Stimulated activated CD8-positive, alpha-beta memory T cell treated with anti-CD3 and anti-CD28 coated beads, Interleukin-15, amount 100 ng/mL, for 48 hours (primary cell): ENCODE measurements at regions not wholly inside any gene's neighbourhood (a gene's known extent, or its start where the extent isn't known, plus 50 kb on each side); places are given as distances from the start of the nearest gene placed in this dataset.

ENCODE experiments used
- DNase-seq, 2 donors: peaks; one replicate each; pipeline ENCODE4 v3.0.0-alpha.2; 2020; ENCODE audit warnings: low read depth in 2 of 2

DNA sequence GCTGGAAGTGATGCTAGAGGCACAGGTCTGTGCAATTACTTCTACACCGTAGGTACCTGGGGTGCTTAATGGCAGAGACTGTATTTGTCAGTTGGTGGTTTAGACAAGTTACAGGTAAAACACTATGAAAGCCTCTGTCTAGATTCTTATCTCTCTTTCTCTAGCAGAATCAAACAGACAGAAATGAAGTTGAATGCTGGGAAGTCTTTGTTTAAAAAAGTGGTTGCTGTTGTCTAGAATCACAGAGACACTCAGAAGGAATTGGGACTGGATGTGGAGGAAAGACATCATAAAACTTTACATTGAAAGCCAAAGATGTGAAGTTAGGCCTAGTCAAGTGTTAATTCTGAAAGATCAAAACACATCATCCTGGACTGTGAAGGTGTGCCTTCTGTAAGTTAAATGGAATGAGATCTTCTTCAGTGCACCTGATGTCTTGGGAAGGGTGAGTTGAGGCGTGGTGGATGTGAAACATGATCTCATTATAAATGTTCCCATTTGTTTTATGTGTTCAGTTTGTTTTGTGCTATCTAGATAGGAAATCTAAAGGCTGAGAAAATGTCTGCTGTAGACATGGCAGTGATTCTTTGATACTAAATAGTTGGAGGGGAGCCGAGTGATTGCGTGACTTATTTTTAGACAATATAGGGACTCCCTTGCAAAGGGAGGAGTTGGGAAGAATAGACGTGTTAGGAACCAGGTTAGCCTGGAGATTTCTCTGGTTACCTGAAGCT lies 290.2 kb downstream of the SOX4 start:
- no peak for DNase-seq

DNA sequence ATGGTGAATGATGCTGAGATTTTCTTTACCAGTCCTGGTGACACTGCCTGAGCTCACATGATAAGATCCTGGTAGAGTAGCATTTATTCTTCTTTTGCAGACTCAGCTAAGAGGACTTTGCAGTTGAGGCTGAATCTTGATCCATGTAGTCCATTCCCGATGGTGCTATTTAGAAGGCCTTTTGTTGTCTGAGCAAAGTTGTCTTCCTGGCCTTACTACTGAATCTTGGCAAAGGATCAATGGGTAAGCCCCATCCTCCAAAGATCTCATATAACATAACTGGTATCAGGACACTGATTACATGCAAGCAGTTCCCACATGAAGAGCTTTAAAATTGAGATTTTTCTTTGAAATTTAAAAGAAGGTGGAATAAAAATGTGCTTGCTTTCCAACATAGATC lies 291.6 kb downstream of the SOX4 start:
- no peak for DNase-seq

DNA sequence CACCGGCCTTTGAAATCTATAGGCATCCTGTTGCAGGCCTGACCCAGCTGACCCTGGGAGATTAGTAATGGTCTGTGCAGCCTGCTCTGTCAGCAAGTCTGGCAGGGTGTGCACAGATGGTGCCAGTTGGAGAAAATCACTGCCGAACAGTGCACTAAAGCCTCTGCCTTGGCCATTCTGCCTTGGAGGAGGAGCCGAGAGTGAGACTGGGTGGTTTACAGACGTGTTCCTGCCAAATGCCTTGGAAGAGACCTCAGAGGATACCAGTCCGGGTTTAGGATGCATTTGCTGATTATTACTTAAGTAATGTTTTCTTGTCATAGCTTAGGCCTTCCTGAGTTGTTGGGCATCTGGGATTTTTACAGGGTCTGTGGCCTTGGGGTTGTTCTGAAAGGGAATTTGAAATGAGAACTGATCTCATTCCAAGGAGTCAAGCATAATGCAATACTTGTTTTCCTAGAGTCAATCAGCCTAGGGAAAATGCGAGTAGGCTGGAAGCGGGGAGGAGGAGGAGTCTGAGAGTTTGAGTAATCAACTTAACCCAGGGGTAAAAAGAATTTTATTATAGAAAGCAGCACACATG lies 292.1 kb downstream of the SOX4 start:
- no peak for DNase-seq

DNA sequence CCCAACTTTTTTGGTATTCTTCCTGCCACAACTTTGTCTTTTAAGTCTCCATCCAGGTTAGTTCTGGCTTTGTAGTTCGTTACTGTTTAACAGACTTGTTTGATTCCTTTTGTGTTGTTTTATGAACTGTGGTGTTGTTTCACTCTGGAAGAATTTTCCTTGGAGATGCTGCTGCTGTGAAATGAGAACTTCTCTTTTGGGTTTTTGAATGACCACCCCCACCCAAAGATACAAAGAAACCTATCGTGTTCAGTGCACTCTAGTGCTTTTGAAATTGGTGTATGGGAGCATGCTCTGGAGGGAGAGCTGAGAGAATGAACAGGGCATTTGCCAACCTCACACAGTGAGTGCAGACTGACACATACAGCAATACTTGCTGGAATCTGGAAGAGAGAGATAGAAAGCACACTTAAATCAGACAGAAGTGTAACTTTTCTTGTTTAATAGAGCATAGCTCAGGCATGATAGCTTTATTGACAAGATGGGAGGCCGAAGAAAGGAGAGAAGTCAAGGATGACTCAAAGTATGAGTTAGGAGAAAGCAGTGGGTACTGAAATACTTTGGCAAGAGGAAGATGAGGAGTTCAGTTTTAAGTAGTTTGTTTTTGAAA lies 293.1 kb downstream of the SOX4 start:
- DNase-seq, result no peak

DNA sequence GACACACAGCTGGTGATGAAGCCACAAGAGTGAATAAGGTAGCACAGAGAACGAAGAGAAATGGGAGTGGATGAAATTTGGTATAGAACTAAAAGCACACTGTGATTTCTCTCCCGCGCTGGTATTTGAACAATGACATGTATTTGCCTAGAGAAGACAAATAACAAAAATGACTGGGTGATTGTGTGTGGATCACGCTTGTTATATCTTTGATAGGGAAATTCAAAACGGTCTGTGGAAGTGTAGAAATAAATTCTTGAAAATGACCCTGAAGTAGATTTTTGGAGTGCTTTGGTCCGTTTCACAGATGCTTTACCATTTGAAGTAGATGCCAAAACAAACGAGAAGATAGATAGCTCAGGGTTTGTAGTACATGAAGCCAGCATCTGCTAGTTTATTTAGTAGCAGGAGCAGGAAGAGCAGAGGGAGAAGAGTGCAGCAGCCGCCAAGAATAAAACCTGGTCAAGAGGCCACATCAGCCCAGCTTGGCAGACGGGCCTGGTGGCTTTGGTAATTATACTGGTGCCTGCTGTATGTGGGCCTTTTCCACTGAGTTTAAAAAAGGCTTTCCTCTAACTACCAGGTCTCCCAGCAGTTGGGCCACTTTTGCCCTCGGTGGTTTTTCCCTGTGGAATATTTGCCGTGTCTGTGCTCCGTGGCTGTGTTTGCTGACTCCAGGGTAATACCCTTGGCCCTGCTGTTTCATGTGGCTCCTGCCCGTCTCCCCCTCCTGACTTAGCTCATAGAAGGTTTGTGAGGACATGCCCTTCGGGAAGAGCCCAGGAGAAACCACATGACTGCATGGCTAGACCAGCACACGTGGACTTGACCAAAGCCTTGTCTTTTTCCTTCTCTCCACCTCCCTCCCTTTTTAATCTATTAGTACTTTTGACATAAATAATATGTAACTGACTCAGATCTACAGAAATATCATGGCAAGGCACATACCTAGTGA lies 294.0 kb downstream of the SOX4 start:
- no peak for DNase-seq

DNA sequence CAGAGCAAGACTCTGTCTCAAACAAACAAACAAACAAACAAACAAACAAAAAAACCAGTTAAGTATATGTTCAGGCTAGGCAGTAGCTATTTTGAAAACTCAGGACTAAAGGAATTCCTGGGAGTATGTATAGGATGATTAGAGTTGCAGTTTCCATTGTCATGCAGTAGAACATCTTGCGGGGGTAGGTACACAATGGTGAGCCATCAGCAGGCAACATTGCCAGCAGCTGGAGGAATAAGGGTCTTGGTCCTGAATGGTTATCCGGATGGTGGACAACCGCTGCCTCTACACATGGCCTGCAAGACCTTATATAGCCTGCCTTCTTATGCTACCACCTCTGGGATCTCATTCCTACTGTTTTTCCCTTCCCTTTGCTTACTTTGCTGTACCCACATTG lies 297.5 kb downstream of the SOX4 start:
- DNase-seq, result no peak

DNA sequence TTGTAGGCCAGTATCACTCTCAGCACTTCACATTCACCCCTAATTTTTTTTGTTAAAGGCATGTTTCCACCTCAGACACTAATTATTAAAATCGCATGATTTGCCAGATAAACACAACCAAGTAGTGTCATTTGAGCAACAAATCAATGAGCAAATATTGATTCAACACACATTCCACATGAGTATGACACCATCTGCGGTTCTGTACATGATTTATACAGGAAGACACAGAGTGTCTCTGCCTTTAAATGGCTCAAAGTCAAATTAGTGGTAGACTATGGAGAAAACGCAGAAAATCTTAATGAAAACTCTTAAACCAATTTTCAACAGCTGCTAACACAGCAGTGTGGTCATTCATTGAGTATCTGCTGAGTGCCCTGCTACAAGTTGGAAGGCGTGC lies 300.2 kb downstream of the SOX4 start:
- DNase-seq, result no peak

DNA sequence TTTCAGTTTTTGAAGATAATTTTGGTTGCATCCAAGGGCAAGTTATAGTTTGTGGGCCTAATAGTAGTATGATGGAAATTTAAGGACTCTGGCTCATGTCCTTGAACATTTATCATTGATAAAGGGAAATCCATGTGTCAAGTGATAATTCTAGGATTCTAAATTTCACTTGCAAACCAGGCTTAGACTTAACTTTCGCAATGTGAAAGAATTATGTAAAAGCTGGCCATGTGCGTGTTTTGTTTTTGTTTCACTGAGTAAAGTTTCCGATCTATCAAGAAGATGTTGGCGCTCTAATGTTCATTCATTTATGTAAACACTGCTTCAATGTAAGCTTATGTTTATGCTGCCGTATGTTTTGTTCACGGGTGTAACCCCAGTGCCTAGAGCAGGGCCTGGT lies 302.0 kb downstream of the SOX4 start:
- no peak for DNase-seq

DNA sequence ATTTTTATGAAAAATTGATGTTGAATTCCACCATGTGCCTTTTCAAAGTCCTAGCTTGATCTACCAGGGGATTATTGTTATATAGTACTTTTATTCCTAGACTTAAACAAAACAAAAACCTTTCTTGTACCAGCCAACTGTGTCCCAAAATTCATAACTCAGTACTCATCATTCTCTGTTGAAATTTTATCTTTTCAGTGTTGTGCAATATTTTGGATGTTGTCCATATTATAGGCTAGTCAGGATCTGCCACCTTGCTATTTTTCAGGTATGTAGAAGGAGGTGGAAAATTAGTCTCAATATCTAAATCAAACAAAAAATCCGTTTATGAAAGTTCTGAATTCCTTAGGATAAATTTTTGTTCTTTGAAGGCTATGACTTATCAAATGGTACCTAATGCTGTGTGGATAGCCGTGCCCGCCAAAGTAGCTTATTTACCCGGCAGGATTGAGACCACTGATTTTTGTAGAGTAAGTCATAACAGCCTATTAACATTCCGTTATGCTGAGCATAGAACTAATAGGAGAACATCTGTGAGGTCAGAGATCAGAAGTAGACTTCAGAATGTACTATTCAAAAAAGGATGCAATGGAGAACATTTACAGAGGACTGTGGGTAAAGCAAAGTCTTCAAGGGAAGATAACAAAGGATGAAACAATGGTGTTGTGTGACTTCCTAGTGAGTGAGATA lies 304.7 kb downstream of the SOX4 start:
- DNase-seq, result no peak

DNA sequence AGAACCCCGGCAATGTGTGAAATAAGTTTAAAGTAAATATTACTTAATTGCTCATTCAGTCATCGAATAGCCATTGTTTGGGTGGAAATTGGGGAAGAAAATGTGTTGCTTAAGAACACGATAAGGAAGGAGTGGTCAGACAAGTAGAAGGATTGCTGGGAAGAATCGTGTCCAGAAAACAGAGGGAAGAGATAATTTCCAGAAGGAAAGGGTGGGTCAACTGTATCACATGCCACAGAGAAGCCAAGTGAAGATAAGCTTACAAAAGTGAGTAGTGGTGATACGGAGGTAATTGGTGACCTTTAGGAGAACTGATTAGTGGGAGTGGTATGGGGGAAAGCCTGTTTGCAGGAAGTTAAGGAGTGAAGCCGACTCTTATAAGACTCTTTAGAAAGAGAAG lies 306.2 kb downstream of the SOX4 start:
- DNase-seq, result no peak

DNA sequence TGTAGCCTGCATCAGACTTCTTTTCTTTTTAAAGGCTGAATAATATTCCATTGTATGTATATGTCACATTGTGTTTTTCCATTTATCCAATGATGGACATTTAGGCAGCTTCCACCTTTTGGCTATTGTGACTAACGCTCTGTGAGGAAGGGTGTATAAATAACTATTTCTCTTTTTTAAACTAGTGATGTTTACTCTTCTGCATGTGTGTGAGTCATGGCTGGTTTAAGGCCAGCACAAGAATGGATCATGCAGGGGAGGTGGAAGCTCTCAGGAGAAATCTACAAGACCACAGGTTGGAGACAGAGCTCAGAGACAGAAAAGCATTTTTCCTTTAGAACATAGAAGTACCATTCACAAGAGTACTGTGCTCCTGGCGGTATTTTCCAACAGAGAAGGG lies 307.2 kb downstream of the SOX4 start:
- no peak for DNase-seq

DNA sequence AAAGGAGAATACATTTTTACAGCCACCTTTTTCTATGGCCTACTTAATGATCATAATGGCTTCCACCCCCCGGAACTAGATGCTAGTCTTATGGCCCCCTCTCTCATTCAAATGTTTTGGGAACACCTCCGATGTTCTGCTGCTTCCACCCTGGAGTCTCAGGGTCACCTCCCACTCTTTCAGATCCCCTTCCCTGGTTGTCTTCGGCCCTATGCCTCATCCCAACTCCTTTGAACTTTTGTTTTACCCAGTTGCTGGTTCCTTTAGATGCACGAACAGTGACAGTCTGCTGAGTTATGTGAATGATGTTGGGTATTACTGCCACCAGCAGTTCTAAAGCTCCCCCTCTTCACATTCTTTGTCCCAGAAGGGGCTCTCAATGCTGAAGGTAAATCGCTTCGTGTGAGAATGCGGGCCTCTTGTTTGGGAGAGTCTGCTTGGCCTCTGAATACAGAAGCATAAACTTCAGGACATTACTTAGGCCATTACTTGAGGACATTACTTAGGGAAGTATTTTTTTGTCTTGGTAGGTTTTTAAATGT lies 309.1 kb downstream of the SOX4 start:
- no peak for DNase-seq

DNA sequence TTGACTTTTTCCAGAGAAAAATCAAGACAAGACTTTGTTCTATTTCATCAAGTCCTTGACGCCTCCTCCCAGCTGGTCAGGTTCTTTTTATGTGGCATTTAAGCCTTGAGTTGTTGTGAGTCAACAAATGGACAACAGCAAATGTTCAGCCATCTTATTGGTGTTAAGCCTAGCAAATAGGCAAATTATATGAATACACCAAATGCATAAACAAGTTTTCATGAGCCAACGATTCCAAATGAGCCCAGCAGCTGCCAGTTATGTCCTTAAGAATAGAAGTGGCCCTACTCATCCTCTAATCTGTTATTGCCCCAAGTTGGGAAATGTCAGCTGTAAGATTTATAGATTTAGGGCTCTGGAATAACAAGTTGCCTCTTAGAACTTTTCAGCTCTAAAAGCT lies 312.0 kb downstream of the SOX4 start:
- DNase-seq, result no peak

DNA sequence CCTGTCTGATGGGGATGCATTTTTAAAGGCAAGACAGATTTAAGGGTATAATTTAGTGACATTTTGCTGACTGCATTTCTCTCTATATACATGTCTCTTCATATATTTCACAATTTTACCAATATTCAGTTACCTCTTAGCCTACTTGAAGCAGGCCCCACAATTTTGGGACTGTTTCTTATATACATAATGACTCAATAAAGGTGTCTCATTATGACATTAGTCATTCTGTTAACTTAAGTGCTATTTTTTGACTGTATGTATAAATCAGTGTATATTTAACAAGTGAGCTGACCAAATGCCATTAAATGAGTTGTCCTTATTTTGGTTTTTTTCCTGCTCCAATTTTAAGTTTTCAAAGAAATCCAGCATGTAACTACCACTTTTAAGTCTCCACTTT lies 313.3 kb downstream of the SOX4 start:
- DNase-seq, result no peak

DNA sequence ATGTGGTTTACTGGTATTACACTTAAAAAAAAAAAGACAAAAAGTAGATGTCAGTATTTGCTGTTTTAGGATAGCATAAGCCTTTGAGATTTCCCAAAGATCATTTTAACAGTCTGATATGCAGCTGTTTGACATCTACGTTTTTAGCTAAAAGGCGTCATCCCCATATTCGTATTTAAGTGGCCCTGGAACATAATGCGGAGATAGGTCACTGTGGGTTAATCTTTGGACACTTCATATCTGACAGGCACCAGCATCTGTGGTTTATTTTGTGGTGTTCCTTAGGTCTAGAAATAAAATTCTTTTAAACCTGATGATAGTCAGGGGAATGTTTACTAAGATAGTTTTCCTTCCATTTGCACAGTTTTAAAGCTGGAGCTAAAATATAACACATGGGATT lies 313.7 kb downstream of the SOX4 start:
- no peak for DNase-seq

DNA sequence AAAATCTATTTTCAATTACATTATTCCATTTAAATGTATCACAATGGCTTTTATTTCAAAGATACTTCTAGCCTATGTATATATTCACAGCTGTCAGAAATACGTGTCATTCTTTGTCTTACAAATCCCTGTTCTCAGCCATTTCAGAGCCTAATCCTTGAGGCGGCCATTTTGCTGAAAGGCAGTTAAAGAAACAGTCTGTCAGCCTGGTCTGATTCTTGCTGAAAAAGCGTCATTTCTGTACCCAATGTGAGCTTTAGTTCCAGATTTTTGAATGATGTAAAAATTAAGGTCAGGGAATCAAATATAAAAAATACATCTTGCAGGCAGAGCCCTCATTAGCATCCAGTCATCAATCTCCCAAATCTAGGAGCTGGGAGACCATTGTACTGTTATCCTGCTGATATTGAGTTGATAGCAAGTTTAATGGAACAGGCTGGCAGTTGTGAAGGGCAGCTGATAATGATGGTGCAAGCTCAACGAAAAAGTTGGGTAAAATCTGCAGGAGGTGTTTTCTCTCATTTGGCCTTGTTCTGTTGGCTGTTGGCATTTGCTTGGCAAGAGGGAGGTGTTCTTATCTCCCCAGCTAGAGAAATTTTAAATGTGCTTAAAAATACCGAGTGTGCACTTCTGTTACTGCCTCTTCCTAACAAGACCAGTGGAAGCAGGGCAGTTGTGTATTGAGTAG lies 314.8 kb downstream of the SOX4 start:
- no peak for DNase-seq

DNA sequence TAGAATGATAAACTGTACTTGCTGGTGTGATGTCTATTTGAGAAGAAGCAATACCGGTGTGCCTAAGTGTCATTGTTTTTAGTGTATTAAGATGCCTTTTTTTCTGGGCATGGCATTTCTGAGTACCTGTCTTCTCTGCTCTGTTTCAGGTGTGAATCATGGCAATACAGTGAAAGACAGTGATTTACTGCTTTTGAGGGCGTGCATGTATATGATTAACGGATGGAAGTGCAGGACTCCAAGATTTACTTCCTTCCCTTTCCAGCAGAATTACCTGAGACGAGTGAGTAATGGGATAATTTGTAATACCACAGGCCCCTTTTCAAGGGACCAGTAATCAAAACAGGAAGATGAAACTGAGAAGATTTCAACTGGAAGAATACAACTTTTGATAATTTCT lies 315.8 kb downstream of the SOX4 start:
- DNase-seq, result no peak

DNA sequence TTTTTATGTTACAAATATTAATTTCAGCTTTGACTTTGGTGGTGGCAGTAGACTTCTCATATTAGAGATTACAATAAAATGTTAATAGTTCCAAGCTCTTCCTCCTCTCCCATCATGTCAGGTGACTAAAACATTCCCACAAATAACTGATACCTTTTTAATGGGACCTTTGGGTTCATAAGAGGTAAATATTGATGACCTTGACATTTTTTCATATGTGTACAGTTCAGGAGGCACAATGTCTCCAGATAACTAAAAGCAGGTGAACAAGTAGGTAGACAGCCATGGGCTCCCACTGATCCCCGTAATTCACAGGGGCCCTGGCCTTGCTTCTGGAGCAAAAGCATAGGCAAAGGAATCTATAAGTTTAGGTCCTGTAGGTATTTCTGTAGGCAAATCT lies 317.7 kb downstream of the SOX4 start:
- no peak for DNase-seq

DNA sequence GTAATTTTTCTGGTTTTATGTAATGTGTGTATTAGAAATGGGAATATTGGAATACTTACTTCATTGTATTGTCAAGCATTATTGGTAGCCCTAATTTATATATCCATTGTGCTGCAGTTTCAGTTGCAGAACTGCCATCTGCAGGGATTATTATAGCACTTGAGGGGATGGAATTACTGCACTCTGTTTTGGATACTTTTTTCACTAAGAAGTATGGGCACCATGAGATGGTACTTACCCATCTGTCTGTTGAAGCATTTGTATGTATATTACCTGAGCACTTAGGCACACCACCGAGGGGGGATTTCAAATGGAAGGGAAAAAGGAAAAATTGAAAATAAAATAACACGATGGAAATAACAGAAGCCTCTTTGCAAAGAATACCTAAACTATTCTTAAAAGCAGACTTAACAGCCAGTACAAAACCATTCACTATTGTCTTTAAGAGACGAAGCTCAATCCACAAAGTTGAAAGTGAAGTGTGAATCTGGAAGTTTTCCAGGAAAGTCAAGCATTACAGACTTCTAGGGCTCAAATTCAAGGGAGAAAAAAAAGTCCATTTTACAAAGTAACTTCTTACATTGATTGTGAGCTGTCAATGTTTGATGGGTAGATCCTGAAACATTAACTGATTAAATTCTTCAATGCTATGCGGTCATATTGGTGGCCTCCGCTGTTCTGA lies 318.7 kb downstream of the SOX4 start:
- no peak for DNase-seq
